Smooth muscle cell (in vitro differentiated cells): ENCODE measurements at regions not wholly inside any gene's neighbourhood (a gene's known extent, or its start where the extent isn't known, plus 50 kb on each side); places are given as distances from the start of the nearest gene placed in this dataset.

Source experiments
- DNase-seq: peaks from one replicate; lab custom pipeline; 2025; ENCODE audit not compliant: unreplicated experiment; lab: John Stamatoyannopoulos, UW
- H2AFZ ChIP-seq: fragments of 200-600 bp; sonication (generic); 2 replicates; pipeline ENCODE4 v1.6.0; 2016; ENCODE audit warnings: antibody characterized with exemption, low read depth, mild to moderate bottlenecking
- H3F3A ChIP-seq: fragments of 200-600 bp; sonication (generic); 2 replicates; pipeline ENCODE4 v1.6.0; 2017; ENCODE audit warnings: antibody characterized with exemption, low read depth
- H3K27ac ChIP-seq: fragments of 200-600 bp; sonication (generic); 2 replicates; pipeline ENCODE4 v1.5.1; 2016; ENCODE audit warnings: low read depth, mild to moderate bottlenecking
- H3K27me3 ChIP-seq: fragments of 200-600 bp; sonication (generic); 2 replicates; pipeline ENCODE4 v1.6.1; 2016; ENCODE audit warnings: low read depth, mild to moderate bottlenecking
- H3K36me3 ChIP-seq: fragments of 200-600 bp; sonication (generic); 2 replicates; pipeline ENCODE4 v1.5.1; 2016; ENCODE audit warnings: low read depth
- H3K4me1 ChIP-seq: fragments of 200-600 bp; sonication (generic); 2 replicates; pipeline ENCODE4 v1.5.1; 2016; ENCODE audit warnings: low read depth
- H3K4me2 ChIP-seq: fragments of 200-600 bp; sonication (generic); 2 replicates; pipeline ENCODE4 v1.6.0; 2016; ENCODE audit warnings: mild to moderate bottlenecking
- H3K4me3 ChIP-seq: fragments of 200-600 bp; sonication (generic); 2 replicates; pipeline ENCODE4 v1.5.1; 2016; ENCODE audit warnings: mild to moderate bottlenecking
- H3K79me2 ChIP-seq: fragments of 200-600 bp; sonication (generic); 2 replicates; pipeline ENCODE4 v1.6.0; 2016; ENCODE audit warnings: low read depth, mild to moderate bottlenecking
- H3K9ac ChIP-seq: fragments of 200-600 bp; sonication (generic); 2 replicates; pipeline ENCODE4 v1.6.0; 2016; ENCODE audit warnings: low read depth
- H3K9me3 ChIP-seq: fragments of 200-600 bp; sonication (generic); replicated peaks from 2 replicates; pipeline ENCODE4 v1.5.1; 2016; ENCODE audit warnings: low read depth
- H4K20me1 ChIP-seq: fragments of 200-600 bp; sonication (generic); 2 replicates; pipeline ENCODE4 v1.6.0; 2016; ENCODE audit warnings: low read depth
- WGBS: methylation state at CpG from one replicate; pipeline ENCODE4 v1.1.7; 2016; ENCODE audit warnings: low lambda C conversion rate; 5-methylcytosine and 5-hydroxymethylcytosine counted together
- TF ChIP-seq, protein P1 (sequence below): fragments of 200-600 bp; sonication (generic); IDR thresholded peaks from 2 replicates; pipeline ENCODE4 v1.5.1; 2017; ENCODE audit warnings: borderline replicate concordance, mild to moderate bottlenecking, antibody characterized with exemption; ENCODE audit not compliant: insufficient read depth, poor library complexity, severe bottlenecking

DNA sequence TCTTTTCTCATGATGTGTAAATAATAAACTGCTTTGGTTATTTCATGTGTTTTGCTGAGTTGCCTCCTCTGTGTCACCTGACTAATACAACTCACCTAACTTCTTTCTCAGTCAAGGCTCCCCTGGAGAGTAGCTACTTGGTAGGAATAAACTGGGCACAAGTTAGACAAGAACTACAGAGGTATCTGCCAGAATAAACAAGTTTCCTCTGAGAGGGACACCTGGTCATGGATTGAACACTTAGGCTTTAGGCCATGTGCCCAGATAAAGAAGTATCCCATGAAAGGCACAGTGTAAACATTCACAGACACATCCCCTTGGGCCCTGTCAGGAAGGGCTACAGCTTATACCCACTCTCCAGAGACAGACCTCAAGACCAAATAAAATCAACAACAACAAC, 532.5 kb downstream of the KIF4B start:
- Histone ChIP-seq H2AFZ (no peak overlapping the region), H3K4me2 (no peak overlapping the region), H3K4me3 (no peak overlapping the region), H4K20me1 (no peaks in the 10 kb centered on the region), H3F3A (no peaks in the 10 kb centered on the region), H3K27me3 (no peaks in the 10 kb centered on the region), H3K36me3 (no peaks in the 10 kb centered on the region), H3K79me2 (no peaks in the 10 kb centered on the region), H3K9me3 (no peaks in the 10 kb centered on the region), H3K9ac (no peak overlapping the region), H3K27ac (no peak overlapping the region), H3K4me1 (no peaks in the 10 kb centered on the region)
- no peak for DNase-seq
- TF ChIP-seq, protein P1, sequence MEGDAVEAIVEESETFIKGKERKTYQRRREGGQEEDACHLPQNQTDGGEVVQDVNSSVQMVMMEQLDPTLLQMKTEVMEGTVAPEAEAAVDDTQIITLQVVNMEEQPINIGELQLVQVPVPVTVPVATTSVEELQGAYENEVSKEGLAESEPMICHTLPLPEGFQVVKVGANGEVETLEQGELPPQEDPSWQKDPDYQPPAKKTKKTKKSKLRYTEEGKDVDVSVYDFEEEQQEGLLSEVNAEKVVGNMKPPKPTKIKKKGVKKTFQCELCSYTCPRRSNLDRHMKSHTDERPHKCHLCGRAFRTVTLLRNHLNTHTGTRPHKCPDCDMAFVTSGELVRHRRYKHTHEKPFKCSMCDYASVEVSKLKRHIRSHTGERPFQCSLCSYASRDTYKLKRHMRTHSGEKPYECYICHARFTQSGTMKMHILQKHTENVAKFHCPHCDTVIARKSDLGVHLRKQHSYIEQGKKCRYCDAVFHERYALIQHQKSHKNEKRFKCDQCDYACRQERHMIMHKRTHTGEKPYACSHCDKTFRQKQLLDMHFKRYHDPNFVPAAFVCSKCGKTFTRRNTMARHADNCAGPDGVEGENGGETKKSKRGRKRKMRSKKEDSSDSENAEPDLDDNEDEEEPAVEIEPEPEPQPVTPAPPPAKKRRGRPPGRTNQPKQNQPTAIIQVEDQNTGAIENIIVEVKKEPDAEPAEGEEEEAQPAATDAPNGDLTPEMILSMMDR, result no peak

- Histone ChIP-seq H4K20me1 (no peaks in the 10 kb centered on the region), H3K27ac (no peak overlapping the region), H3K9me3 (no peaks in the 10 kb centered on the region), H3K27me3 (no peaks in the 10 kb centered on the region), H3K4me1 (no peaks in the 10 kb centered on the region), H2AFZ (no peak overlapping the region), H3F3A (no peaks in the 10 kb centered on the region), H3K9ac (no peak overlapping the region), H3K4me3 (no peak overlapping the region), H3K4me2 (no peak overlapping the region), H3K36me3 (no peaks in the 10 kb centered on the region), H3K79me2 (no peaks in the 10 kb centered on the region)
- DNase-seq, result no peak
- 71% methylated on average over 3 of the region's 3 CpGs for WGBS
- TF ChIP-seq, protein P1, result no peak
Measured at GRCh38 chr5:155554500-155554899, 540.9 kb downstream of the KIF4B start.

GRCh38 chr5:155556222-155556621, 542.7 kb downstream of the KIF4B start:
- H4K20me1 ChIP-seq, result no peaks in the 10 kb centered on the region
- H3K9ac ChIP-seq, result no peak overlapping the region
- no peaks in the 10 kb centered on the region for H3K4me1 ChIP-seq
- no peak overlapping the region for H3K4me3 ChIP-seq
- H3K36me3 ChIP-seq, result no peaks in the 10 kb centered on the region
- whole genome bisulfite sequencing, result 77% methylated on average over 1 of the region's 1 CpG
- DNase-seq, result no peak
- H3K79me2 ChIP-seq, result no peaks in the 10 kb centered on the region
- TF ChIP-seq, protein P1, result no peak
- no peak overlapping the region for H3K4me2 ChIP-seq
- no peaks in the 10 kb centered on the region for H3K9me3 ChIP-seq
- H3F3A ChIP-seq, result no peaks in the 10 kb centered on the region
- no peak overlapping the region for H2AFZ ChIP-seq
- H3K27ac ChIP-seq, result no peak overlapping the region
- H3K27me3 ChIP-seq, result no peaks in the 10 kb centered on the region

DNA sequence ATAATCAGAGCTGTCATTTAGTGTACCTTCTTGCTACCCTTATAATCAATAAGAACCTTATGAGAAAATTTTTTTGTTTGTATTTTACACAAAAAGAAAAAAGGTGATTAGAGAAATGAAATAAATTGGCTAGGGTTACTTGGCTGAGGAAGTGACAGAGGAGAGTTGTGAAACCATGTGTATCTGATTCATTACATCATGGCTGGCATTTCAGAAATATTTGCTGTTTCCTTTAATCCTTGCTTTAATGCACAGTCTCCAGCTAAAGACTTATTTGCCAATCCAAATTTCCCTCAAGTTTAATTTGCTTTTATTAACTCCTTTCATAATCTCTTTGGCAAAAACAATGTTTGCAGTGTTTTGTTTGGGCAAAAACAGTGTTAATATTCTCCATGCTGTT, 543.1 kb downstream of the KIF4B start:
- no peak overlapping the region for H2AFZ ChIP-seq
- H3K4me2 ChIP-seq, result peak overlapping the region; percentile 29
- H3K79me2 ChIP-seq, result no peaks in the 10 kb centered on the region
- no peaks in the 10 kb centered on the region for H3K36me3 ChIP-seq
- no peak overlapping the region for H3K27ac ChIP-seq
- no peaks in the 10 kb centered on the region for H3F3A ChIP-seq
- DNase-seq, result no peak
- no peaks in the 10 kb centered on the region for H3K27me3 ChIP-seq
- TF ChIP-seq, protein P1, result no peak
- no peak overlapping the region for H3K9ac ChIP-seq
- no peak overlapping the region for H3K4me3 ChIP-seq
- no peaks in the 10 kb centered on the region for H4K20me1 ChIP-seq
- no peaks in the 10 kb centered on the region for H3K4me1 ChIP-seq
- no peaks in the 10 kb centered on the region for H3K9me3 ChIP-seq
